GM18517 (cell line): ENCODE measurements at regions not wholly inside any gene's neighbourhood (a gene's known extent, or its start where the extent isn't known, plus 50 kb on each side); places are given as distances from the start of the nearest gene placed in this dataset.

Experiments used
- ATAC-seq: cut with Tn5 transposase; IDR thresholded peaks from one replicate; pipeline ENCODE4 v1.9.1; 2021; ENCODE audit warnings: mild to moderate bottlenecking, moderate library complexity; ENCODE audit not compliant: unreplicated experiment

DNA sequence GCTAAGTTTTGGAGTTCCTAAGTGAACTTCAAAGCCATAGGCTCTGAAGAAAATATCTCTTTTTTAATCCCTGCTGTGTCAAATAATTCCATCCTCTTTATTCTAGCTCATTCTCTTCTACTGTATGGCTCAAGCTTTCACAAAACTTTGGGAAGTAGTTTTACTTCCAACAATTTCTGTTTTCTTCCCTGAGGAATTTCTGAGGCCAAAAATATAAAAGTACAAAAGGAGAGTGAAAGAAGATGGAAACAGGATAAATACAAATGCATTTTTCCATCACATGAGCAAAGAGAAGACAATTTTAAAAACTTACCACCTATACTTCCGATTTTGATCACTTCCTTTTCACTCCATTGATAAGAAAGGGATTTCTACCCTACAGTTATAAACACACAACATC is 585.7 kb upstream of the DAB2 start:
- ATAC-seq: no peak

DNA sequence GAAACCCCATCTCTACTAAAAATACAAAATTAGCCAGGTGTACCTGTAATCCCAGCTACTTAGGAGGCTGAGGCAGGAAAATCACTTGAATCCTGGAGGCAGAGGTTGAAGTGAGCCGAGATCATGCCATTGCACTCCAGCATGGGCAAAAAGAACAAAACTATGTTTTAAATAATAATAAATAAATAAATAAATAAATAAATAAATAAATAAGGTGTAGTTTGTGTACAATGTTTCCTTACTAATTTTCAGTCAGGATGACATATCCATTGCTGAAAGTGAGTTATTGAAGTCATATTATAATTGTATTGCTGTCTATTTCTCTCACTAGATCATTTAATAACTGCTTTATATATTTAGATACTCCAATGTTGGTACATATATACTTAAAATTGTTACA is 581.5 kb upstream of the DAB2 start:
- no peak for ATAC-seq

DNA sequence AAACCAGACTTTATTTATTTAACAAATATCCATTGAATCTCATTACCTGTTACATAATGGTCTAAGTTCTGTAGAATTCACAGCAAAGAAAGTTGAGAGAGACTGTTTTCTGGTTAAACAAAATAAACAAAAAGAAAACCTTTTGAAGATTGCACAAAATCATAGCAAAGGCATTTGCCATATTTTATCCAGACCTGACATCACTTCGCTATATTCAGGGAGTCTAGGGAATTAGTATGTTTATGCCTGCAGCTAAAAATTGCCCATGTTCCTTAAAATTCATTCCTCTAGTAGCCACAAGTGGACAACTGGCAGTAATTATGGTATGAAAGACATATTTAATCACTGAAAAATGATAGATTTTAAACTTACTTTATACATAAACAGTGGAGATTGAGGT is 577.0 kb upstream of the DAB2 start:
- no peak for ATAC-seq

DNA sequence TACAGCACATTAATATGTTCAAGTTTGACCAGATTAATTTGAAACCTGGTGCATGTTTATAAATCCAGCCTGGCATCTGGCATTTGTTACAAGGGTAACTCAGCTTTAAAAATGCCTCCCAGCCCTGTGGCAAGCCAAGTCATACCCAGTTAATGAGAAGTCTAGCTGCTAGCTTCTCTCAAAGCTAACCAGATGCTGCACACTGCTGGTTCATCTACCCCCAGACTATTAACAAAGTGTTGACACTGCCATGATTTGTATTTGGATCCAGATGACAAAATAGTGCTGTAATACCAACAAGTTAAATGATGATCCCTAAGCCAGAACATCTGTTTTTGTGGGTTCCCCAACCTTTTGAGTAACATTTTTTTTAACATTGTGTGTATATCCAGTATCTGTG is 573.7 kb upstream of the DAB2 start:
- no peak for ATAC-seq

DNA sequence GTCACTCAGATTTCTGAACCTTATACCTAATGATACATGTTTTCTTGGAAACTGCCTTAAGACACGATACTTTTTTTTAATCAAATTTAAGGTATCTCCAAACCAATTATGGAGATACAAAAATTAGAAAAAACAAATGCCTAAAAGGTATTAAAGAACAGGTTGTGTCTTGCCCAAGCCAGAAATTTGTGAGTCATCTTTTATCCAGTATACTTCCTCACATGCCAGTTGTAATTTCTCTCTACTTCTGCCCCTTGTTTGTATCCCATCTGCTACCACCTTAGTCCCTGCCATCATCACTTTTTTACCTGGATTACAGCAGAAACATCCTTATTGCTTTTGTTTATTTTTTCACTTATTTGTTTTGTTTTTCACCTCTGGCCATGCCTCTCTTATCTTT is 571.2 kb upstream of the DAB2 start:
- no peak for ATAC-seq

DNA sequence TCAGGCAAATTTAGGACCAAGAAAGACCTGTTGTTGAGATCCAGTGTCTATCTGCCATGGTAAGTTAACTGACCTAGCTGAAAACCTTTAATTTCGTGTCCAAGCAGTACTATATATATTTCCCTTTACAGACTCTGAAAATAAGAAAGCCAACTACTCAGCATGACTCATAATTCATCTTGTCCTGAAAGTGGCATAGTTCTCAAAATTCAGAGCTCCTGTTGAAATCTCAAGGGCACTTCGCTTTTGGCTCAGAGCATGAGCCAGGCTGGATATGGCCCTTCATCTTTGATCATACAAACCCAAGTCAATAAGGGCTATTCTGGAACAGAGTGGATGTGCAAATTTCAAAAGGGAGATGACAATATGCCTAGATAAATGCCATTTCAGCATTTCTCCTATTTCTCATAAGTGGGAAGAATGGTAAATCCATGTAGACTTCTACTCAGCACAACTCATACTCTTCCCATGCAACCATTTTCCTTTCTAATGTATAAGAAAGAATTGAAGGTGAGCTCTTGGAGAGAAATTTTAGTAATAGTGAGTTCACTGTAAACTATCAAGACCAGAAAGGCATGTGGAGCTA is 567.9 kb upstream of the DAB2 start:
- no peak for ATAC-seq

DNA sequence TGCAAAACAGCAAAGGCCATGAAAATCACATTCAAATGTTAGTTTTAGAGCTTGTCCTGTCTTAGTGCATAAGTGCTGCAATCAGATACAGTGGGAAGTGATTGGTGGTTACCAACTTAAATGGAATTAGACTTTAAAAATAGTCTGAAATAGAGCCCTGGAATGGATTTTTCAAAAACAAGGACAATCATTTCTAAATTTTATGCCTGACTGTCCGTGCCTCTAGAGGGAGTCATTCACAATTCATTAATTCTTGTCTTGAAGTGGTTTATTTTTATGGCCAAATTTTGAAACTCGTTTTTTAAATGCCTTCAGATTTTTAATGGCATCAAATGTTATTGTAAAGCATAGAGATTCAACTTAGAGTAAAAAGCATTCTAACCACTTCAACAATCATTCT is 561.8 kb upstream of the DAB2 start:
- no peak for ATAC-seq

DNA sequence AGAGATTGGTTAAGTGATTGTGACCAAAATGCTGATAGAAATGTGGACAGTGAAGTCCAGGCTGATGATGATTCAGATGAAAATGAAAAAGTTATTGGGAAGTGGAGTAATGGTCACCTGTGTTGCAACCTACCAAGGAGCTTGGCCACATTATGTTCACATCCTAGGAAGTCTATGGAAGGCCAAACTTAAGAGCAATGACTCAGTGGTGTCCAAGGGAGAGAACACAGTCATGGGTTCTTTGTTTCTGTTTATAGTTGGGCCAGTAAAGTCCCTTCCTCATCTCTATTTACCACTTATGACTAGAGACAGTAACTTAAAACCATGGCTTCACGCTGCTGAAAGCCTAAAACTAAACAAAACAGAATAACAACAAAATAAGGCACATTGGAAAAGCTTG is 555.3 kb upstream of the DAB2 start:
- ATAC-seq: no peak

DNA sequence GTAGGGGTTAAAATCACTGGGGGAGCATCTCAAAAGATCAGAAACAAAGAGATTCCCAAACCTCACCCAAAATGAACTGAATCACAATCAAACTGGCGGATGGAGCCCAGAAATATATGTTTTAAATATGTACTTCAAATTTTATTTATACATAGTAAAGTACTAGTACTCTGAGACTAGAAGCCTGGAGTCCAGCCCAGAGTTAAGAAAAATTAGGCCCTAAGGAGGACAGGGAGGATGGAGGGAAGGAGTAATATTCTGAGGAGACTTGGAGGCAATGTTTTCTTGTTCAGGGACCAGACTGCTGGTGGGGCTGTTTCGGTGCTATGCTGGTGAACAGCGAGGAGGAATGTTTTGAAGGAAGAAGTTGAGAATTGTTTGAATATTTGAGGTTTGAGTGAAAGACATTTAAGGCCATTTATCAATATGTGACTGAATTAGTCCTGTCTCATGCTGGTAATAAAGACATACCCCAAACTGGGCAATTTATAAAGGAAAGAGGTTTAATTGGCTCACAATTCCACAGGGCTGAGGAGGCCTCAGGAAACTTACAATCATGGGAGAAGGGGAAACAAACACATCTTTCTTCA is 552.4 kb upstream of the DAB2 start:
- no peak for ATAC-seq

DNA sequence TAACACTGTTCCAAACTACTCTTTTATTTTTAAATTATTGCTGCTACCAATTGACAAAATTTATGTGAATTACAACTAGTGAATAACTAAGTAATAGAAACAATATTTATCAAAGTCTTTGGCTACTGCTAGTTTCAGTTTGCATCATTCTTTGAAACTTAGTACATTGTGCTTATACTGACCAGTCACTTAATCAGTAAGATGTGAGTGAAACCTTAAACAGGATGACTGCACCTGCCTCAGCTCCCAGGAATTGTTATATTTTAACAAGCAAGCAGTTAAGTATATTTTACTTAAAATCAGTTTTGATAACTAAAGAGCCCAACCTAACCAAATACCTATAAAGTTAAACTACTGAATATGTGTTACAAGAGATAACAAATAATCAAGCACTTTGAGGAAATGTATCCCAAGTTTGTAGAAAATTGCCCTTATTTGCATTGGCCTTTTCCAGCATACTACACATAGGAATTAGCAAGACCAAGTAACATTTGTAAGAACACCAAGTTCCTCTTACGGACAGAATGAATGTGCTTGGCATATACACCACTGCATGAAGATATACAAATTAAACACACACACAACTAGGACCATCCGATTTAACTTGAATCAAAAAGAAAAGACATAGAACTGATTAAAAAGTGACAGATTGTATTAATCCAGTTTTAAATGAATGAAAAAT is 545.5 kb upstream of the DAB2 start:
- no peak for ATAC-seq

DNA sequence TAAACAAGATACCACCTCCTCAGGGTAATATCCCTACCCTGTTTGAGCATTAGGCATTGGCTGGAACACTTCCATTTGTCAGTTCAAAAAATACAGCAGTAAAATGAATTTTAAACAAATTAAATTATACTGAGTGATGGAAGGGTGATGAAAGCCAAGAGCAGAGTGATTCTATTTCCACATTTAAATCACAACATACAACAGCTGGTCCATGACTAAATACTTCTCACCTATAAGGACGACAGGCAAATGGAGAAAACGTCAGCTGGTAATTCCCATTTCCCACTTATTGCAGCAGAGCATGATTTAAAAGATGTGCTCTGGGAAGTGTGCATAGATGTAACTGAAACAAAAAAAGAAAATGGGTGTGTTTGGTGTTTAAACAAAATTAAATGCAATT is 543.6 kb upstream of the DAB2 start:
- no peak for ATAC-seq

DNA sequence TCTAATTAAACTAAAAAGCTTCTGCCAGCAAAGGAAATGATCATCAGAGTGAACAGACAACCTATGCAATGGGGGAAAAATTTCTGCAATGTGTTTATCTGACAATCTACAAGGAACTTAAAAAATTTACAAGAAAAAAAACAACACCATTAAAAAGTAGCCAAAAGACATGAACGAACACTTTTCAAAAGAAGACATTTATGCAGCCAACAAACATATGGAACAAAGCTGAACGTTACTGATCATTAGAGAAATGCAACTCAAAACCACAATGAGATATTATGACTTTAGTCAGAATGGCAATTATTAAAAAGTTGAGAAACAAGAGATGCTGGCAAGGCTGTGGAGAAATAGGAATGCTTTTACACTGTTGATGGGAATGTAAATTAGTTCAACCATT is 530.4 kb upstream of the DAB2 start:
- ATAC-seq: no peak

DNA sequence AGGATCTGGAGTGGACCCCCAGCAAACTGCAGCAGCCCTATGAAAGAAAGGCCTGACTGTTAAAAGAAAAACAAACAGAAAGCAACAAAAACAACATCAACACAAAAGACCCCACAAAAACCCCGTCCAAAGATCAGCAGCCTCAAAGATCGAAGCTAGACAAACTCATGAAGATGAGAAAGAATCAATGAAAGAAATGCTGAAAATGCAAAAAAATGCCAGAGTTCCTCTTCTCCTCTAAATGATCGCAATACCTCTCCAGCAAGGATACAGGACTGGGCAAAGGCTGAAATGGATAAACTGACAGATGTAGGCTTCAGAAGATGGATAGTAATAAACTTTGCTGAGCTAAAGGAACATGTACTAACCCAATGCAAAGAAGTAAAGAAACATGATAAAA is 526.3 kb upstream of the DAB2 start:
- no peak for ATAC-seq

DNA sequence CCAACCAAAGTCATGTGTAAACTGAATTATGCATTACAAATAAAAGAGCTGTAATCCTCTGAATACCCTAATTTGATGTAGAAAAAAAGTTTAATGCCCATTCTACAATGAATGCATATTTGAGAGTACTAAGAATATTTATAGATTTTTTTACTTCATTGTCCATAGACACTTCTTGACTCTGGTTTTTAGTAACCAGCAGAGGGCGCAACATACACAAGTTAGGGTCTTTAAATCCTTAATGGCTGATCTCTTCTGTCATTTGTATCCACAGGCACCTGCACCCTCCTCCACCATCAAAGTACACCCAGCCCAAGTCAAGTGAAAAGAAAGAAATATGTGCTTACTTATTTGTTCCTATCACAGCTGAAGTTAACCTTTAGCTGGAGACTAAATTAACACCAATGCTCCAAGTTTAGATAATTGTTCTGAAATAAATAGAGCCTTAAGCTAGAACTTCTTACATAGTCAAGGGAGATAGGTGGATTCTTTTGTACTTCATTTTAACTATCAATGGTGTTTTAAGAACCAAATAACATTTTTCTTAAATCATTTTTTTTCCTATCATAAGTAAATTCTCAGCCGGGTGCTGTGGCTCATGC is 524.2 kb upstream of the DAB2 start:
- peak; percentile 95 for ATAC-seq

DNA sequence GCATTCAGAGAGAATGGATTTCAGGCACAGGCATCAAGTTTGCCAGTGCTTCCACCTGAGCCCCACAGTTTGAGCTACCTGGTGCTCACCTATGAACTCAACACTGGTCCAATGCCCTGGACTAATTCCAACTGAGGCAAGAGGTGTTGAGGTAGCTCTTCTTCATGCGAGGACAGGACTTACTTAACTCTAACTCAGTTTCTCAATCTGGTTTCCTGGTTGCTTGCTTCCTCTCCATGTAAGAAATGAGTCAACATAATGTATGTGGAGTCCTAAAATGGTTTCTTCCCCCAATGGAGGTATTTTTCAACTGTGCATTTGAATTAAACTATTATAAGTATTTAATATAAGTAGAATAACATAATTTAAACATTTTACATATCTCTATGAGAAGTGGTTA is 523.6 kb upstream of the DAB2 start:
- no peak for ATAC-seq

DNA sequence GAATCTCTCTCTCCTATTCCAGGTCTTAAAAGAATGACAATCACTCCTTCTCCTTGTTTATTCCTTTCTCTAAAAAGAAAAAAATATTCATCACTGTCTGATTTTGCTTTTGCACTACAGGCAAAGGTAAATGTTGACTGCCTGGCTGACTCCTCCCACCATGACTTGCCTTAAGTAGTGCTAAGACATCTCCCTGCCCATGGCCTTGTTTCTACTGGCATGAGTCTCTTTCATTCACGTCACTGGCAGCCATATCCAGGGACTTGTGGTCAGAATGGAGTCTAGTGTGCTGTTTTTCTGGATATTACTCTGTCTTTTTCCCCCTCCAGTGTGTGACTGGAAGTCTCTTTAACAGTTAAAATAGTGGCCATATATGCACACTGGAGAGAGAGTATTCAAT is 522.9 kb upstream of the DAB2 start:
- ATAC-seq: no peak

DNA sequence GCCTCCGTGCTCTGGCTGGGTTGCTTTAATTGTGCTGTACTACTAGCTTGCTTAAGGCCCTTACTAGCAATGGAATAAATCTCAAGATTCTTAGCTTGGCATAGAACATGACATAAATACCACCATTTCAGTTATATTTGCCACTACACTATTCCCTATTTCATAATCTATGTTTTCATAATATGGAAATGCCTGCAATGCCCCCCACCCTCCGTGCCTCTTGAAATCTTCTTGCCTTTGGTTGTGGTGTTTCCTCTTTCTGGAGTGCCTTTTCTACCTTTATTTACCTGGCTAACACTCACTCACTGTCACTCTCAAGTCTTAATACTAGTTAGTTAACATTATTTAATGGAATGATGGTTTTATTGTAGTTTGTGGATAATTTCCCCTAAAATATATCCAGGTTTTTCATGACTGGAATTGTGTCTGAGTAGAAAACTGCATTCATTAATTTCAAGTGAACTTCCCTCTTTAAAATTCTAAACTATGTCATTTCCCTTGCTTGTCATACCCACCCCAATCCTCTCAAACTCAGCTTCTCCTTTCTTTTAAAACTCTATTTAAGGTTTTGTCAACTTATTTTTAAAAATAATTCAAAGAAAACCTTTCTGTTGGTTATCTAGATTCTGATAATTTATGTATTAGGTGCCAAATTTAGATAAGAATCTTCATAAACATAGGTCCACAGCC is 521.7 kb upstream of the DAB2 start:
- ATAC-seq: no peak

DNA sequence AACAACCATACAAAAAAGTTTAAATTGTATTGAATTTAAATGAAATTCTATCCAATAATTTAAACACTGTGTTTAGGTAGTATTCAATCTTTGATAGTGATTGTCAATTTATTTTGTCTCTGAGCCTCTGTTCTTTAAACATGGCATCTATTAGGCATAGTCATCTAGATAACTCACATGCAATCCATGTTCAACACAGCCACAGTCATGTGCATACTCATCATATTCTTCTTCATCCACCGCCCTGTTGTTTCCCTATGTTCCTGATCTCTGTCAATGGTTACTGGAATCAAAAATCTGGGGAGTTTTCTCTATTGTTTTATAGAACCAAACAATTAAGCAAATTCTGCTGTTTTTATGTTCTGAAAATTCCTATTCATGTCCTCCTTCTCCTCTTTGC is 521.1 kb upstream of the DAB2 start:
- no peak for ATAC-seq

DNA sequence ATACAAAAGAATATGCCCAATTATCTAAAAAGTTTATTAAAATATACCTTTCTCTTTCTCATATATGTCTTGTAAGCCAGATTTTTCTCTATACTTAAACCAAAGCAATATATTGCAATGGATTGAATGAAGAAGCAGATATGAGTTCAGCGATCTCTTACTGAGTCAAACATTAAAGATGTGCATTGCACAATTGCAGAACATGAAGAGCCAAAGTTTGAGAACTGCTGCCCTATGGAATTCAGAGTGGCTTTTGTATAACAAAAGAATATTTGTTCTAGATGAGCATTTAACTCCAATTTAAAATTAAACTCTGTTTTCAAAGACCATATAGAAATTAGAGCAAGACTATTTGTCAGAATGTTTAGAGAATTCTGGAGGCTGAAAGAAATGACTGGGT is 519.0 kb upstream of the DAB2 start:
- ATAC-seq: no peak

DNA sequence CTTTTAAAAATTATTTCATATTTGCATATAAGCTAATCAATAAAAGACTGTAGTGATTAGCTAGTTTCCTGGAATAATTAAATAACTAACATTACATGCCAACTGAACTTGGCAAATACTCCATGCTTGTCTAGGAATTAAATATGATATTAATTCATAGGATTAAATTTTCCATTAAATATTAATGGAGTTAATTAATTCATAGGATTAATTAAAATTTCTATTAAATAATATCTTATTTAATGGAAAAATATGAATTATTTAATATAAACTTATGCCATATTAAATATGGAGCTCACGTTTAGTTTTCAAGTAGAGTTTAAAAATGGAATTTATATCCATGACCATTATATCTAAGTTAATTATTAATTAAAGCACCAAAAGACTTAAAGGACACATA is 517.8 kb upstream of the DAB2 start:
- no peak for ATAC-seq

DNA sequence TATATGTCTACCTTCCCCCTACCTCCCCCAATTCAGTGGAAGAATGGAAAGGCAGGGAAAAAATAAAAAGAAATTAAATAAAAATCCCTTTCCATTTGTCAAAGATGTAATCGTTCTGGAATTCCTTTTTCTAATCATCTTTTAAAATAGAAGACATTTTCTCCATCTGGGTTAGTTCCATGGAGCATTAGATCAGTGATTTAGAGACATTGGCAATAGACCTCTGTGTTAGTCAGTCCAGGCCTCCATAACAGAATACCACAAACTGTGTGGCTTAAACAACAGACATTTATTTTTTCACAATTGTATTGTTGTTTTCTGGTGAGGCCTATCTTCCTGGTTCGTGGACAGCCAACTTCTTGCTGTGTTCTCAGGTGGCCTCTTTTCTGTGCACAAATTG is 516.6 kb upstream of the DAB2 start:
- no peak for ATAC-seq

DNA sequence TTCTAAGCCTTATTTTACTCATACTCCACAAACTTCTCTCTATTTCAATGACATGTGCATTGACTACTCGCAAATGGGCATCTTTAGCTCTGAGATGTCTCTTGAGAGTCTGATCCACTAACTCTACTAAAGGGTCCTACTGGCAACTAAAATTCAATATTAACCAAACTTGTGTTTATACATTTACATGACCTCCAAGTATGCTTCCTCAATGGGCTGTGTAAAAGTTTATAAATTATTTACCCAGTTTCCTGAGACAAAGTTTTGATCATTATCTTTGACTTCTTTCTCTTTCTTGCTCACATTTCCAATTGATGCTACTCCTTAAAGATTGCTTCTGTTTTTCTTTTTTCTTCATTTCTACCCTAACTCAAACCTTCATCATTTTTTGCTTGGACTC is 510.1 kb upstream of the DAB2 start:
- no peak for ATAC-seq
